ENCODE measurements at regions not wholly inside any gene's neighbourhood (a gene's known extent, or its start where the extent isn't known, plus 50 kb on each side); places are given as distances from the start of the nearest gene placed in this dataset.

DNA sequence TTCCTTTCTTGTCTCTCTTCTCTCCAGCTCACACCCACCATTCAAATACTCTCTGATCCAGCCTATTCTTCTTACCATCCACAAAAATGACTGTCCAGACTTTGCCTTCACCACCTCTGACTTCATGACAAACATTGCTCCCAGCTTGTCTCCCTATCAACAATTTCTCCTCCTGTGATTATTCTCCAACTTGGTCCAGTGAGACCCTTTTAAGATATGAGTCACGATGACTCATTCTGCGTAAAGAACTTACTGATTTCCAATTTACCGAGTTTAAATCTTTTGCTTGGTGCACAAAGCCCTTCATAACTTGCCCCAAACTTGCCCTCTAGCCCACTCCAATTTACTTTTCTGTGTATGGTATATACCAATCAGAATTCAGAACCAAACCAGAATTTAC, 833.2 kb downstream of the MAFB start:
- no peak for DNase-seq

DNA sequence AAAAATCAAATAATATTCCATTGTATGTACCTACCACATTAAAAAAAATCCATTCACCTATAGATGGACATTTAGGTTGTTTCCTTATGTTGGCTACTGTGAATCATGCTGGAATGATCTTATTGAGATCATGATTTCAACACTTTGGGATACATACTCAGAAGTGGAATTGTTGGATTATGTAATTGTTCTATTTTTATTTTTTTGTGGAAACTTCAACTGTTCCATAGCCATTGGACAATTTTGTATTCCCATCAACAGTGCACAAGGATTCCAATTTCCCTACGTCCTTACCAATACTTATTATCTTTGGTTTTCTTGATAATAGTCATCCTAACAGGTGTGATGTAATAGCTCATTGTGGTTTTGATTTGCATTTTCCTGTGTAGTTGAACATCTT, 834.0 kb downstream of the MAFB start:
- no peak for DNase-seq

DNA sequence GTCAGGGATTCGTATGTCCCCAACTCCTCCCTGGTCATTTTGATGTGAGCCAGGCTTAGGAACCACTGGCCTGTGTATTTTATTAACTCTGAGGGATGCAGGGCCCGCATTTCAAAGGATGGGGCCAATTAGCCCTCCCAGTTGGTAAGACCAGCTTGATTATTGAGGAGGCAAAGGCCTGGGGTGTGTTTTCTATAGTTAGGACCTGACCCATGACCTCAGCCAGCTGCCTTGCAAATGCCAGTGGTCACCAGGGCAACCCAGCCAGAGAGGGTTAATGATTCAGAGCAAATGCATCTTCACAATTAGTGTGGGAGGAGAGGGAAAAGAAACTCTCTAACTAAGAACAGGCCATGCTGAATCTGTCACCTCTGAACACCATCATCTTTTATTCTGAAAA, 835.4 kb downstream of the MAFB start:
- peak in 2 of 3 experiments; percentile 19 to 67 for DNase-seq

- no peak for DNase-seq
These were observed 836.0 kb downstream of the MAFB start for GRCh38 chr20:39853050-39853449.

DNA sequence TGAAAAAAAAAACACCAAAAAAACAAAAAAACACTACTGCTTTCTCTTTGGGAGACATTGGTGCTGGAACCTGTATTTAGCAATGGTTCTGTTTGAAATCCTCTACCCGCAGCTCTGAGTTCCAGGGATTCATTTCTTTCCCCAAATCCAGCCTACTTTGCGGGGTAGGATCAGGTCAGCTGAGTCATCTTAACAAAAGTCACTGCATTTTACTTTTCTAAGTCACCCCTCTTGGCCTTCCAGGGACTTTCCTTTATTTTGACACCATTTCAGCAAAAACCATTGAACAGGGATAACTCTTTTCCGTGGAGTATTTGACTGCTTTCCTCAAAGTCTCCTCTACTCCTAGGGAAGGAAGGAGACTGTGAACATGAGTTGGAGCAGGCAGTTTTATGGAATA, 837.6 kb downstream of the MAFB start:
- no peak for DNase-seq

GRCh38 chr20:39850821-39851330, 838.2 kb downstream of the MAFB start:
- peak in 1 of 3 experiments; percentile 62 for DNase-seq

DNA sequence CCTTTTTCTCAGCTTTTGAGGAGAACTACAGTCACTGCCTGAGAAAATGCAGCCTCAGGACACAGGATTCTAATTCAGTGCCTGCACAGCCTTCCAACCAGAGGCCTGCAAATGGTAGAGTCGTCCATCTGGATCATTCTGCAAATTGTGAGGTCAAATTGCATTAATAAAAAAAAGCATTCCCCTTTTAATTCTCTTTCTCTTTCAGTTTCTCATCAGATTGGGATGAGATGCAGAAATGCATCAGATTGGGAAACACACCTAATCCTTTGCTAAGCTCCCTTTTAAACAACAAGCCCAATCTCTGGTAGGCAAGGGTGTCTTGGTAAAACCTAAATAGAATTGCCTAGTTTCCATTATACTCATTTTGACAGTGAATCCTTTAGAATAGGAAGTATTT, 838.8 kb downstream of the MAFB start:
- no peak for DNase-seq

- DNase-seq, result no peak
These were observed 839.4 kb downstream of the MAFB start for GRCh38 chr20:39849664-39850063.

- no peak for DNase-seq
These were observed 839.9 kb downstream of the MAFB start for GRCh38 chr20:39849171-39849570.

GRCh38 chr20:39839399-39840119, 849.5 kb downstream of the MAFB start:
- no peak for DNase-seq

GRCh38 chr20:39837561-39837960, 851.5 kb downstream of the MAFB start:
- no peak for DNase-seq

DNA sequence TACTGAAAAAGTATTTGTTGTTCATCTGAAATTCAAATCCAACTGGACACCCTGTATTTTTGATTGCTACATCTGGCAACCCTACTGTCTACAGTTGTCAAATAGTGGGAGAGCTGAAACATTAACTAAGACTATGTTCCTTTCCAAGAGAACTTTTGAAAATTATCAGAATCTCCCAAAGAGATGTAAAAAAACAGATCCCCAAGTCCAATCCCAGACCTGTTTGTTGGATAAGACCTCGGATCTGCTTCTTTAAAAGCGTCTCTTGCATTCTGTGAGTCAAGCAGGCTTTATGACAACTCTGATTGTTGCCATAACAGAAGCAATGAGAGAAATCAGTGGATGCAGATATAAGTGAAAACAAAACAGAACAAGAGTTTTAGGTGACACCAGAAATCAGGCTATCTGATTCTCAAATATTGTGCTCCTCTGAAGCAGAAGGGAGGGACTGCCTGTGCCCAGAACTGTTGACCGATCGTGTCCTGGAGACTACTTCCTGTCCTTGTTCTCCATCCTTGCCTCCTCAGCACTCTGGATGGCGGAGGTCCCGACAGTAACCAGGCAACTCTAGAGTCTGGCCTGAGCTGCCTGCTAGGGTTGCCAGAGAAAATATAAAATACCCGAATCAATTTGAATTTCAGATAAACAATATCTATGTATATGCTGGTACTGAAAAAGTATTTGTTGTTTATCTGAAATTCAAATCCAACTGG, 853.8 kb downstream of the MAFB start:
- no peak for DNase-seq

DNA sequence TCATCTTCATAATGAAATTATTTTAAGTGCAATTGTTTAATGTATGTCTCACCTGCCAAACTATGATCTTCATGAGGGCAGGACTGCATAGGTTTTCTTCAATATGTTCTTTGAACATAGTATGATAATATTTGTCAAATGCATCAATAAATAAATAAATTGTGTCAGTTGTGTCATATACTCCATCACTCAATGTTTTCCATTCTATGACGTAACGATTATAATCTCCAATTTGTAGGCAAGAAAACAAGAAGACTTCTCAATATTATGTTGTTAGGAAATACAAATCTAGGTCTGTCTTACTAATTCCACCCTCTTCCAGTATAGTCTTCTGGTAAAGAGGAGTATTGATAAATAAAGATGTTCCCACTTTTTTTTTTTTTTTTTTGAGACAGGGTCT, 858.1 kb downstream of the MAFB start:
- DNase-seq, result no peak

GRCh38 chr20:39829661-39830060, 859.4 kb downstream of the MAFB start:
- no peak for DNase-seq

DNA sequence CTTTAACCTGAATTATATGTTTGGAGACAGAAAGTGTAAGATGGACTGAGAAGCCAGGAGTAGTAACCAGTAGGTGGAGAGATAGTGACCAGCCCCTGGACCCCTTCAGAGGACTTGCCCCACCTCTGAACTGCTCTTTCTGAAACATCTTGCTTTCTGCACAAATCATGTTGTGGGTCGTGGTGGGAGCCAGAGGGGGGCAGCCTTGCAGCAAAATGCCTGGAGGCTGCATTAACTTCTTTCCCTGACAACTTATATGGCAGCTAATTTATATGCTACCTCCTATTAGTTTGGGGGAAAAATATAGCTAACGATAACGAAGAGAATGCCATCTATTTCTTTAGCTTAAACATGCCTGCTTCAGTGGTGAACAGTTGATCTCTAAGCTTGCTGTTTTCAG, 859.8 kb downstream of the MAFB start:
- peak in 2 of 3 experiments; percentile 20 to 43 for DNase-seq

DNA sequence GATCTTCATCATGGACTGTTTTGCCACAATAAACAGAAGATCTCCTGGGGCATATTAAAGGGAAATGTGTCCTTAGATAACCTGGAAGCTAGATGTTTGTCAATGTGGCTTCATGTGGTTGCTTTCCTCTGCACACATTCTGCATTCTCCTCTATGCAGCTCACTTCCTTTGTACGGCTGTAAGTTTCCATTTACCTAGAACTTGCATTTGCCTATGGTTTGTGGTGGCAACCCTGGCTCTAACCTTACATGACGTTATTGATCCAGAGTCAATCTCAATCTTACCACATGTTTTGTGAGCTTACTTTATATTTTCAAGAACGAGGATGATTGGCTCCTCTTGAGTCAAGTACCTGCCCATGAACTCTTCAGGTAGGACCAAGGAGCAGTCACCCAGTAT, 863.1 kb downstream of the MAFB start:
- DNase-seq, result no peak

- no peak for DNase-seq
These were observed 863.4 kb downstream of the DHX35 start for GRCh38 chr20:39825524-39825923.

DNA sequence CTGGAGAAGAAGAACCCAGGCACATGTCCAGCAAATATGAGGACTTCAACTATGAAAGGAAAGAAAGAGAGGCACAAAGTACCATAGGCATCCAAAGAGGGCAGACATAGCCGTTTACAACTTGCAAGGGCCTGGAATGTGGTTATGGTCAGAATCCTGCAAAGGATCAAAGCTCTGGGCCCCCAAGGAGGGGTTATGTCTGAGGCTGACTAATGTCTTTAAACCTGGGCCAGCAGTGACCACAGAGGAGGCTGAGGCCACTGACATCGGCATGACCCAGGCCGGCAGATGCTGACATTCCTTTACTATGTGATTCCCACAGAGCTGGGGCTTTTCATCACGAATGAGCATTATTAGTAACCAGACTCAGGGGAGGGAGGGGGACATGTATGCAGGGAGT, 861.1 kb downstream of the DHX35 start:
- DNase-seq, result no peak

DNA sequence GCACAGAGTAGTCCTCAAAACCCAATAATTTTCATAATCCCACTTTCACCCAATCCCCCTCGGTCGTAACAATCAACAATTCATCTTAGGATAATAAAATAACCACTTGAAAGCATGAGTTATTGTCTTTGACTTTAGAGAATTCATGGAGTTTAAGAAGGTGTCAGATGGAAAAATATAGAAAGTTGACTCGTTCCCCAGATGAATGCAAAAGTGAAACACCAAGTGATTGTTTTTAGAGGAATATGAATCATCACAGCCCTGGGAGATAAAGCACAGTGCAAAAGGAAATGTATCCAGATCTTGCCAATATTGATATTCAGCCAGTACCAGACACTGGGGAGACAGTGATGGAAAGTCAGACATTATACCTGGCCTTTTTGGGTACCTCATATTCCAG, 860.5 kb downstream of the DHX35 start:
- DNase-seq, result no peak

DNA sequence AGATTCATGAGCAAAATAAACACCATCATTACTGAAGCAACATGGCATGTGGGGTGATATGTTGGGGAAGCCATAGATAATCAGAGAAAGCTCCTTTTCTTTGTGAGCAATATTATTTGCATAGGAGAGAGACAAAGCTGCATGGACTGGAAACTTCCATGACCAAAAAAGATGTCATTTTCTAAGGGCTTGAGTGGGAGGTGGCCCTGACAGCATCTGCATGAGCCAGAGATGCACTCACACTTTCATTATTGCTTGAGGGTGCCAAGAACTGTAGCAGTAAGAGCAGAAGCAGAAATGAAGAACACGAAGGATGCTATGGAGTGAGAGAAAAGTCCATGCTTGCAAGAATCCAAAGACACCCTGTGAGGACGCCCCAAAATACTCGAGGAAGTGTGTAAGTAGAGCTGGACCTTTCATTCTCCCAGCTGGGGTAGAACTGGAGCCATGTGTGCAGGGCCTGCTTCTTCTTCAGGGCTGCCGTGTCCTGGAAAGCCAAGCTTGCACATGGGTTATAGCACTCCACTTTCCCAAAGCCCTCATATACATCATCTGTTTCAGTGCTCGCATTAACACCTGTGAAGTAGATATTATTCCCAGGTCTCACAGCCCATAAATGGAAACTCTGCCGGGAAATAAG, 851.2 kb downstream of the DHX35 start:
- DNase-seq, result no peak

GRCh38 chr20:39812116-39812515, 850.0 kb downstream of the DHX35 start:
- DNase-seq, result peak in 1 of 3 experiments; percentile 52

GRCh38 chr20:39810309-39810708, 848.2 kb downstream of the DHX35 start:
- DNase-seq, result peak in 1 of 3 experiments; percentile 42

GRCh38 chr20:39808613-39809012, 846.5 kb downstream of the DHX35 start:
- DNase-seq, result no peak

DNA sequence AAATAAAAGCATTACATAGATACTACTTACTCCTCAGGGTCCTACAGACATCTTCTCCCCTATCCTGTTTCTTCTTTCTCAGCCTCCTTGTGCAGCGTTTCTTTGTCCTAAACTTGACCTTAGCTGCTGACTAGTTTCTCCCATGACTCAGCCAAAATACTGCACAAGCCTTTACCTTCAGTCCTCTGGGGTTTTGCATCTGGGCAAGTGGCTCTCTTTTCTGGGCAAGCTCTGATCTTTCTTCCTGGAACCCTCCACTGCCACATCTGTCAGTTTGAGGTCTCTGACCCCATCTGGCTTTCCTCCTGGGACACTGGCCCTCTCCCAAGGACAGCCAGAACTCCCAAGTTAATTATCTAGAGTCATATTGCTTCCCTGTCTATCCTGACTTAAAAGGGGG, 838.4 kb downstream of the DHX35 start:
- no peak for DNase-seq
